ENCODE measurements at regions not wholly inside any gene's neighbourhood (a gene's known extent, or its start where the extent isn't known, plus 50 kb on each side); places are given as distances from the start of the nearest gene placed in this dataset.

DNA sequence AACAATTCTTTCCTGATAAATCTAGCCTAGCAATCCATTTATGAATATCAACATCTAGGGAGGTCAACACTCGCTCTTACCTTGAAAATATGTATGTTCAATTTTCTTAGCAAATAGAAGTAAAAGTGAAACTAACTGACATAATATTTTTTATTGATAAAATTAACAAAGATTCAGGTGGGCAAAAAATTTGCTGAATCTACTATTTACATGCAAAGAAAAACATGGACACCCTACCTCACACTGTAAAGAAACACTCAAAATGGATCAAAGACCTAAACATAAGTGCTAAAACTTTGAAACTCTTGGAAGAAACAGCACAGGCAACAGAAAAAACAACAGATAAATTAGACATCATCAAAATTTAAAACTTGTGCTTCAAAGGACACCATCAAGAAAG, 151.6 kb upstream of the MYRIP start:
- H3K9ac ChIP-seq (ENCODE audit: low read length), result no peak overlapping the region
- no peak overlapping the region for H3K4me3 ChIP-seq (ENCODE audit: low read length)
- H3K18ac ChIP-seq (ENCODE audit: low read length), result no peak overlapping the region
- no peak for DNase-seq
- H3K36me3 ChIP-seq (ENCODE audit: control insufficient read depth, insufficient read depth, low read length), result no peaks in the 10 kb centered on the region
- H4K5ac ChIP-seq (ENCODE audit: low read length), result no peak overlapping the region
- H3K4ac ChIP-seq (ENCODE audit: low read depth, low read length), result no peak overlapping the region
- H3K4me2 ChIP-seq (ENCODE audit: low read length), result no peak overlapping the region
- no peak overlapping the region for H3K56ac ChIP-seq (ENCODE audit: low read length)
- no peaks in the 10 kb centered on the region for H3K79me1 ChIP-seq (ENCODE audit: low read length)
- no peak overlapping the region for H4K8ac ChIP-seq (ENCODE audit: low read depth, low read length)
- WGBS (ENCODE audit: extremely low coverage, insufficient coverage, low lambda C conversion rate), result no CpG with 5 or more reads among the region's 1 CpG
- no peak overlapping the region for H2BK5ac ChIP-seq (ENCODE audit: low read length)
- no peak overlapping the region for H2BK120ac ChIP-seq (ENCODE audit: low read depth, low read length)
- no peaks in the 10 kb centered on the region for H3K27me3 ChIP-seq (ENCODE audit: insufficient read depth, low read length, poor library complexity)
- H3K27ac ChIP-seq (ENCODE audit: low read depth, low read length), result no peak overlapping the region
- no peak overlapping the region for H2BK15ac ChIP-seq (replicated peaks; ENCODE audit: low read depth)
- H3K79me2 ChIP-seq (ENCODE audit: control insufficient read depth, insufficient read depth, low read length), result no peaks in the 10 kb centered on the region
- H2AK5ac ChIP-seq (ENCODE audit: low read length), result no peak overlapping the region
- no peaks in the 10 kb centered on the region for H3K4me1 ChIP-seq (ENCODE audit: control insufficient read depth, low read depth, low read length)
- no peak overlapping the region for H3K23ac ChIP-seq (ENCODE audit: low read length)

DNA sequence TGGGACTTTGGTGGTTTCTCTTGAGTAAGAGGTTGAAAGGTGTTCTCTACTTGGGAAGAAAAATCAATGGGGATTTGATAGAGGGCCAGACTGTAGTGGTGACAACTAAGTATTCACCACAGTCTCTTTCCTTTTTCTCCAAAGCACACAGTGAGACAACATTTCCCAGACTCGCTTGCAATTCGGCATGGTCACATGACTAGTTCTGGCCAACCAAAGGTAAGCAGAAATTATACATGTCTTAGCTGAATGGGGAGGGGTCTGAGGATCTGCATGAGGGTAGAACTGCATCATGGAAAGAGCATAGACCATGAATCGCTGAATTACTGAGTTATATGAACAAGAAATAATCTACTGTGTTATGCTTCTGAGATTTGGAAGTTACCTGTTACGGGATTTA, 144.5 kb upstream of the MYRIP start:
- no peak for DNase-seq
- no peaks in the 10 kb centered on the region for H3K79me2 ChIP-seq (ENCODE audit: control insufficient read depth, insufficient read depth, low read length)
- no peaks in the 10 kb centered on the region for H3K27me3 ChIP-seq (ENCODE audit: insufficient read depth, low read length, poor library complexity)
- H2BK120ac ChIP-seq (ENCODE audit: low read depth, low read length), result no peak overlapping the region
- H3K23ac ChIP-seq (ENCODE audit: low read length), result no peak overlapping the region
- peak overlapping the region; percentile 68 for H3K27ac ChIP-seq (ENCODE audit: low read depth, low read length)
- H3K18ac ChIP-seq (ENCODE audit: low read length), result no peak overlapping the region
- no peak overlapping the region for H2BK15ac ChIP-seq (replicated peaks; ENCODE audit: low read depth)
- H3K79me1 ChIP-seq (ENCODE audit: low read length), result no peaks in the 10 kb centered on the region
- H2AK5ac ChIP-seq (ENCODE audit: low read length), result no peak overlapping the region
- H3K36me3 ChIP-seq (ENCODE audit: control insufficient read depth, insufficient read depth, low read length), result no peaks in the 10 kb centered on the region
- H3K4me1 ChIP-seq (ENCODE audit: control insufficient read depth, low read depth, low read length), result no peaks in the 10 kb centered on the region
- no CpG with 5 or more reads among the region's 4 CpGs for WGBS (ENCODE audit: extremely low coverage, insufficient coverage, low lambda C conversion rate)
- H3K9ac ChIP-seq (ENCODE audit: low read length), result no peak overlapping the region
- H3K4me3 ChIP-seq (ENCODE audit: low read length), result no peak overlapping the region
- H3K4me2 ChIP-seq (ENCODE audit: low read length), result no peak overlapping the region
- no peak overlapping the region for H4K8ac ChIP-seq (ENCODE audit: low read depth, low read length)
- no peak overlapping the region for H4K5ac ChIP-seq (ENCODE audit: low read length)
- H2BK5ac ChIP-seq (ENCODE audit: low read length), result no peak overlapping the region
- no peak overlapping the region for H3K4ac ChIP-seq (ENCODE audit: low read depth, low read length)
- no peak overlapping the region for H3K56ac ChIP-seq (ENCODE audit: low read length)

DNA sequence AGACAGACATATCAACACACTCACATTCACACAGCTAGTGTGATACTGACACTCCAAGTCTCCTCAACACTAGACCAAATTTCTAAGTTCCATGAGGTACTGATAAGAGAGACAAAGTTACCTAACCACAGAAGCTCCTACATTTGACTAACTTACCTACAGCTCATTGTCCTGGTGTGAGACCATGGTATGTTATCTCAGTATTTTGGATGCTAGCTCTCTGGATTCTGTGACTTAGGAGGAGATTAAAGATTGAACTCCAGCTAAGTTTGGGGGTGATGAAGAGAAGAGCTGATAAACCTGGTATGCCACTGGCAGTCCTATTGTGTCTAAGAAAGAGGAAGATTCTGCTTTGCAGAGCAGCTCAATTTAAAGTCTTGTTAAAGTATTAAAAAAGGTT, 144.0 kb upstream of the MYRIP start:
- Histone ChIP-seq H3K79me2 (ENCODE audit: control insufficient read depth, insufficient read depth, low read length) (no peaks in the 10 kb centered on the region), H4K5ac (ENCODE audit: low read length) (no peak overlapping the region), H2BK120ac (ENCODE audit: low read depth, low read length) (no peak overlapping the region), H3K9ac (ENCODE audit: low read length) (no peak overlapping the region), H3K4ac (ENCODE audit: low read depth, low read length) (no peak overlapping the region), H3K56ac (ENCODE audit: low read length) (no peak overlapping the region), H3K4me1 (ENCODE audit: control insufficient read depth, low read depth, low read length) (no peaks in the 10 kb centered on the region), H2BK15ac (replicated peaks; ENCODE audit: low read depth) (no peak overlapping the region), H4K8ac (ENCODE audit: low read depth, low read length) (no peak overlapping the region), H2AK5ac (ENCODE audit: low read length) (no peak overlapping the region), H3K36me3 (ENCODE audit: control insufficient read depth, insufficient read depth, low read length) (no peaks in the 10 kb centered on the region), H3K27me3 (ENCODE audit: insufficient read depth, low read length, poor library complexity) (no peaks in the 10 kb centered on the region), H3K79me1 (ENCODE audit: low read length) (no peaks in the 10 kb centered on the region), H2BK5ac (ENCODE audit: low read length) (no peak overlapping the region), H3K23ac (ENCODE audit: low read length) (no peak overlapping the region), H3K18ac (ENCODE audit: low read length) (peak overlapping the region; percentile 68), H3K4me2 (ENCODE audit: low read length) (no peak overlapping the region), H3K27ac (ENCODE audit: low read depth, low read length) (no peak overlapping the region), H3K4me3 (ENCODE audit: low read length) (no peak overlapping the region)
- DNase-seq, result peak; percentile 91

DNA sequence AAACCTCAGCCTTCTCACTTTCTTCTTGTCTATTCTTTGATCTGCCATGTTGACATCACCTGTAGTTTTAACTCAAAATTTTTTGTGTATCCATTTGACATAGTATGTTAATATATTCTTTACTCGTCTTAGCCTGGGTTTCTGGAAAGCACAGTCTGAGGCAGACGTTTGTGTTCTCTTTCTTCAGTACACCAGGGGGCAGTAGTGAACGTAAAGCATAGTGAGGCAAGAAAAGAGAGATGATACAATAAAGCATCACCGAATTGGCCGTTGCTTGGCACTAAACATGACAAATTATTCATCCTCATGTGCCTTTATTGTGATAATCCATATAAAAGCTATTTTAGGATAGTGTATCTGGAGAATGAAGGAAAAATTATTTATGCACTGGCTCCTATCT, 141.0 kb upstream of the MYRIP start:
- H3K79me2 ChIP-seq (ENCODE audit: control insufficient read depth, insufficient read depth, low read length), result no peaks in the 10 kb centered on the region

DNA sequence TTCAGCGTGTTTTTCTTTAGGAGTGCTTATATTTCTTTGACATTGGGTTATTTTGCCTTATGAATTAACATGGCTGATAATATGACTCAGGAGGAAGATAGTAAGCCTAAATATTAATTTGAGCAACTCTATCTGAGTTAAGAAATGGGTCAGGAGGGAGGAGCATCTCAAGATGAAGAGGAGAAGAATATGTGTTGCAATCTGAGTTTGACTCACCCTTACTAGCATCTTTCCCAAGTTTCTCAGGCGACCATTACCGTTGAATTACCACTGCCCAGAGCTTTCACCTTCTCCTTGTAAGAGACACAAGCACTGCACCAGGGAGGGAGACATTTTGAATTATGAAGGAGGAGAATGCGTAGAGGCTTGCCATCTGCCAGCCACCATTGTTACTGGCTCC, 138.3 kb upstream of the MYRIP start:
- no peak overlapping the region for H2BK15ac ChIP-seq (replicated peaks; ENCODE audit: low read depth)
- H4K8ac ChIP-seq (ENCODE audit: low read depth, low read length), result no peak overlapping the region
- H2BK5ac ChIP-seq (ENCODE audit: low read length), result no peak overlapping the region
- H3K9ac ChIP-seq (ENCODE audit: low read length), result no peak overlapping the region
- H3K79me1 ChIP-seq (ENCODE audit: low read length), result no peaks in the 10 kb centered on the region
- no CpG with 5 or more reads among the region's 4 CpGs for WGBS (ENCODE audit: extremely low coverage, insufficient coverage, low lambda C conversion rate)
- no peak overlapping the region for H2BK120ac ChIP-seq (ENCODE audit: low read depth, low read length)
- no peak overlapping the region for H3K18ac ChIP-seq (ENCODE audit: low read length)
- no peaks in the 10 kb centered on the region for H3K36me3 ChIP-seq (ENCODE audit: control insufficient read depth, insufficient read depth, low read length)
- no peaks in the 10 kb centered on the region for H3K27me3 ChIP-seq (ENCODE audit: insufficient read depth, low read length, poor library complexity)
- H3K4ac ChIP-seq (ENCODE audit: low read depth, low read length), result no peak overlapping the region
- H4K5ac ChIP-seq (ENCODE audit: low read length), result no peak overlapping the region
- no peak overlapping the region for H3K4me3 ChIP-seq (ENCODE audit: low read length)
- no peak overlapping the region for H2AK5ac ChIP-seq (ENCODE audit: low read length)
- no peak overlapping the region for H3K27ac ChIP-seq (ENCODE audit: low read depth, low read length)
- no peaks in the 10 kb centered on the region for H3K79me2 ChIP-seq (ENCODE audit: control insufficient read depth, insufficient read depth, low read length)
- peaks cover 2% of the 10 kb centered on the region for H3K4me1 ChIP-seq (ENCODE audit: control insufficient read depth, low read depth, low read length)
- H3K23ac ChIP-seq (ENCODE audit: low read length), result no peak overlapping the region
- H3K4me2 ChIP-seq (ENCODE audit: low read length), result no peak overlapping the region
- H3K56ac ChIP-seq (ENCODE audit: low read length), result no peak overlapping the region
- no peak for DNase-seq

More for the DNA sequence above, 141.0 kb upstream of the MYRIP start:
- Histone ChIP-seq H2BK15ac (replicated peaks; ENCODE audit: low read depth) (no peak overlapping the region), H4K8ac (ENCODE audit: low read depth, low read length) (no peak overlapping the region), H3K36me3 (ENCODE audit: control insufficient read depth, insufficient read depth, low read length) (no peaks in the 10 kb centered on the region), H3K56ac (ENCODE audit: low read length) (no peak overlapping the region), H2AK5ac (ENCODE audit: low read length) (no peak overlapping the region), H3K18ac (ENCODE audit: low read length) (peak overlapping the region; percentile 39), H3K79me1 (ENCODE audit: low read length) (no peaks in the 10 kb centered on the region), H3K27ac (ENCODE audit: low read depth, low read length) (no peak overlapping the region), H3K27me3 (ENCODE audit: insufficient read depth, low read length, poor library complexity) (no peaks in the 10 kb centered on the region), H2BK120ac (ENCODE audit: low read depth, low read length) (no peak overlapping the region), H3K4ac (ENCODE audit: low read depth, low read length) (no peak overlapping the region), H3K4me2 (ENCODE audit: low read length) (no peak overlapping the region), H2BK5ac (ENCODE audit: low read length) (no peak overlapping the region), H3K23ac (ENCODE audit: low read length) (no peak overlapping the region), H3K9ac (ENCODE audit: low read length) (no peak overlapping the region), H3K4me1 (ENCODE audit: control insufficient read depth, low read depth, low read length) (peaks cover 2% of the 10 kb centered on the region), H3K4me3 (ENCODE audit: low read length) (no peak overlapping the region), H4K5ac (ENCODE audit: low read length) (no peak overlapping the region)
- no CpG with 5 or more reads among the region's 5 CpGs for WGBS (ENCODE audit: extremely low coverage, insufficient coverage, low lambda C conversion rate)
- peak; percentile 66 for DNase-seq

DNA sequence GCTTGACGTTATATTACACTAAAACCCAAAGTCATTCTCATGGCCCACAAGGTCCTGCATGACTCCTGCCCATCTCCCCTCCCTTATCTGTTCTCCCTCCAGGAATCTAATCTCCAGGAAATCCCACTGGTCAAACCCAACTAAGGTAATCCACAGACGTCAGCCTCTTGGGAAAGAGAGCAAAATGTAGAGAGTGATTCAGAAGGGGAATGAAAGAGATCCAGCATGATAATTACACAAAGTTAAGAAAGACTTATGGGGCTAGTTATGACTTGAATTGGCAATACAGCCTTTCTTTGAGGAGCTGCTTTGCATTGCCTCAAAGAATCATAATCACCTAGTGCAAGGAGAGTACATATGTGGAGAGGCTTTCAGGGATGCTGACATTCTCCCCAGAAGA, 137.8 kb upstream of the MYRIP start:
- Histone ChIP-seq H4K8ac (ENCODE audit: low read depth, low read length) (no peak overlapping the region), H3K4me3 (ENCODE audit: low read length) (no peak overlapping the region), H3K9ac (ENCODE audit: low read length) (no peak overlapping the region), H2BK15ac (replicated peaks; ENCODE audit: low read depth) (no peak overlapping the region), H4K5ac (ENCODE audit: low read length) (no peak overlapping the region), H3K79me1 (ENCODE audit: low read length) (no peaks in the 10 kb centered on the region), H3K27me3 (ENCODE audit: insufficient read depth, low read length, poor library complexity) (no peaks in the 10 kb centered on the region), H2BK5ac (ENCODE audit: low read length) (no peak overlapping the region), H3K56ac (ENCODE audit: low read length) (no peak overlapping the region), H3K4me1 (ENCODE audit: control insufficient read depth, low read depth, low read length) (peaks cover 2% of the 10 kb centered on the region), H2AK5ac (ENCODE audit: low read length) (no peak overlapping the region), H3K23ac (ENCODE audit: low read length) (no peak overlapping the region), H3K79me2 (ENCODE audit: control insufficient read depth, insufficient read depth, low read length) (no peaks in the 10 kb centered on the region), H2BK120ac (ENCODE audit: low read depth, low read length) (no peak overlapping the region), H3K4ac (ENCODE audit: low read depth, low read length) (no peak overlapping the region), H3K18ac (ENCODE audit: low read length) (no peak overlapping the region), H3K36me3 (ENCODE audit: control insufficient read depth, insufficient read depth, low read length) (no peaks in the 10 kb centered on the region), H3K4me2 (ENCODE audit: low read length) (no peak overlapping the region), H3K27ac (ENCODE audit: low read depth, low read length) (no peak overlapping the region)
- no CpG with 5 or more reads among the region's 2 CpGs for WGBS (ENCODE audit: extremely low coverage, insufficient coverage, low lambda C conversion rate)
- peak; percentile 12 for DNase-seq
